GM12872 (cell line): ENCODE measurements at regions not wholly inside any gene's neighbourhood (a gene's known extent, or its start where the extent isn't known, plus 50 kb on each side); places are given as distances from the start of the nearest gene placed in this dataset.

Experiments used
- CTCF ChIP-seq: IDR thresholded peaks from 3 replicates; pipeline ENCODE4 v1.5.1; 2011; ENCODE audit warnings: low read depth, mild to moderate bottlenecking, low read length, moderate library complexity; ENCODE audit not compliant: insufficient read depth

- TF ChIP-seq CTCF = no peak
Observed at GRCh38 chr13:40146063-40146462, 490.6 kb downstream of the COG6 start.

- TF ChIP-seq CTCF = no peak
Observed at GRCh38 chr13:40146611-40147117, 491.2 kb downstream of the COG6 start.

GRCh38 chr13:40148101-40148500 is 492.6 kb downstream of the COG6 start:
- TF ChIP-seq CTCF = no peak

GRCh38 chr13:40148742-40149141 is 493.3 kb downstream of the COG6 start:
- TF ChIP-seq CTCF = no peak

- TF ChIP-seq CTCF = no peak
Observed at GRCh38 chr13:40149611-40150274, 494.3 kb downstream of the COG6 start.

GRCh38 chr13:40151673-40152072 is 496.2 kb downstream of the COG6 start:
- TF ChIP-seq CTCF = no peak

- TF ChIP-seq CTCF = no peak
Observed at GRCh38 chr13:40152145-40152544, 496.7 kb downstream of the COG6 start.
